D341Med (cell line): ENCODE measurements at regions not wholly inside any gene's neighbourhood (a gene's known extent, or its start where the extent isn't known, plus 50 kb on each side); places are given as distances from the start of the nearest gene placed in this dataset.
"Not testable (repeated sequence)": the region's sequence is repeated elsewhere in the genome, so short reads cannot be mapped to it uniquely, and the experiment has no call there.

Experiments used
- DNase-seq: peaks from one replicate; pipeline ENCODE4 v3.0.0; 2012; ENCODE audit warnings: low spot score

DNA sequence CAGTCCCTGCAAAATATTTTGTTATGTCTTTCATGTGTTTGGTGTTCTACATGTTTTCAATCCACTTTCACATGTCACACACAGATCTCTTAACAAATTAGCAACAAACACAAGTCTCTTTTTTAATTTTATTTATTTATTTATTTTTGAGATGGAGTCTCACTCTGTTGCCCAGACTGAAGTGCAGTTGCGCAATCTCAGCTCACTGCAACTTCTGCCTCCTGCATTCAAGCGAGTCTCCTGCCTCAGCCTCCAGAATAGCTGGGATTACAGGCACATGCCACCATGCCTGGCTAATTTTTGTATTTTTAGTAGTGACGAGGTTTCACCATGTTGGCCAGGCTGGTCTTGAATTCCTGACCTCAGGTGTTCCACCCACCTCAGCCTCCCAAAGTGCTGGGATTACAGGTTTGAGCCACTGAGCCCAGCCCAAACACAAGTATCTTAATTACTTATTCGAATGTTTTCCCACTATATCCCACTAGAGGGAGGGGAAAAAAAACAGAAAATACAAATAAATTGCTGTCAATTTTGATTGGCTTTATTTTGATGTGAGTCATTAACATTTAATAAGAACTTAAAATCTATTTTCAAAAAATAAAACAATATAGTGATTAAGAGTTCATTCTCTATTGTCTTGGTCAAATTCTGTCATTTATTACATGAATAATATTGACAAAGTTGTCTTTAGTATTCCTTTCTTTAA, 1641.0 kb upstream of the CELF4 start:
- DNase-seq = not testable (repeated sequence)

DNA sequence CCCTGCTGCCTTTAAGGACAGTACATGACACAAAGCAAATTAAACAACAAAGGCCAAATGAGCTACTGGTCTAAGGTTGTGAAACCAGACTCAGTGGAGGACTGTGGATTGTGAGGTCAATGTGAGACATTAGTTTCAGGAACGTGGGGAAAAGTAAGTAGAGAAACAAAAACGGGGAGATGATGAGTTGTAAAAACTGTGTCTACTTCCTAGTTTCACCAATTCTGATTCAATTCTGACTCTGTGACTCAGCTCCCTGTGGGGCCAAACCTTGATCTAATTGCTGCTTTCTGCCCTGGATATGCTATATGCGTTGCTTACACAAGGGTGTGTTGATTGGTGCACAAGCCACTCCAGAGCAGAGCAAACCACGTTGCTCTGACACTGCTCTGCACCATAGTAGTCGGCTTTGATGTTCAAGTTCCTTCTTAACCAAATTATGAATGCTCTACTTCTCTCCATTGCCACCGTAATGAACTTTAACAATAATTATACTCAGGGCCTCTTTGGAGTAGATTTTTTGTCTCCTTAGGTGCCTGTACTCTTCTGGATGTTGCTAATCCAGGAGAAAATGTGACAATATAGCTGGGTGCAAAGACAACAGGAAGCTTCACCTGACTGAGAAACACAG, 1640.1 kb upstream of the CELF4 start:
- no peak for DNase-seq

DNA sequence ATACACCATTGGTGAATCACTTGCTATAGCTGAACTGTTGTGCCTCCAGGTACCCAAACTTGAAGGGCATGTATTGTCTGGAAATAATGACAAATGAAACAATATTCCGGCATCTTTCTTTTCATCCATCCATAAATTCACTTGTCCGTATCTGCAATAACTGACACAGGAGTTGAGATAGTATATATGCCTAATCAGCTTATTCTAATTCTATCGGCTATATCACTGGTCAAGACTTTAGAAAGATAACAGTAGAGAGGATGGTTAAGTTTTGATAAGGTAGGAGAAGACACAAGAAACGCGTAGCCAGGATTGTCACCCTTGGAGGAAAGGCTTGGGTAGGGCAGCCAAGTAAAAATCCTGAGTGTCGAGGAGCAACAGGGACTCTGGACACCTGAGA, 1634.6 kb upstream of the CELF4 start:
- no peak for DNase-seq

DNA sequence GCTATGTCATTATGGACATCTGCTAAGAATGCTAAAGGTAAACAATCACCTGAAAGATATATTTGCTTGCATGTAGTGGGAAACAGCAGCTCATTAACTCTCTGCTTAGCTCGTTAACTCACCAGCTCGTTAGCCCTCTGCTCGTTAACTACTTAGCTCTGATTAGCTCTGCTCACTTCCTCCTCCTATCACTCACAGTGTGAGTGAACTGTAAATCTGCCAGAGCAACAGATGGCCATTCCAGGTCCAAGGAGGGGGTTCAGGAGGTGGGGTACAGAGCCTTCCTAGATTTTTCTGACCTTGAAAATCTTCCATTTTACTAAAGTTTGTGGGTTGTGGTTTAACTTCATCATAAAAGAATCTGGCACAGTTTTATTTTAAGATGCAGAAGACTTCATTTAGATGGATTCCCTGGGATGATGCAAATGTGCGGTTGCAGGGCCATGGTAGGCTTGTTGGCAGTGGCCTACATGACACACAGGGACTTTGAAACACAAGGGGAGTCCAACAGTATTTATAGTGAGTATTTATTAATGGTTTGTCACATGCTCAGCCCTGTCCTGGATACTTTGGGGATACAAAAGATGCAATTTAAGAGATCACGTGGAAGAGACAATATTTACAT, 1633.7 kb upstream of the CELF4 start:
- DNase-seq = no peak

DNA sequence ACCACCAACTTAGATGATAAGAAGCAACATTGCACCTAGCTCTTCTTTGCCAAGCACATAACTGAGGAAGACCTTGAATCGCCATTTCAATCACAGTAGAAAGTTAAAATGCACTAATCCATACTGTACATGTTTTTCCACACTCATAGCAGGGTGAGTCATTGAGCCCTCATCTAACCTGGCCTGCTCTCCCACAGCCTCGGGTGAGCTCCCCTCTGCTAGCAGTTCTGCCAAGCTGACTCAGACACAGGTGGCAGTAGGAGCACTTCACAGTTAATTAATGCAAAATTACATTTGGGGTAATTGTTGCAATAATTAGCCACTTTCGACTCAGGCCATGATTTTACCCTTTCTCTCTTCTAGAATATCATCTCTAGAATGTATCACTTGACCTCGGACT, 1632.8 kb upstream of the CELF4 start:
- DNase-seq = no peak

DNA sequence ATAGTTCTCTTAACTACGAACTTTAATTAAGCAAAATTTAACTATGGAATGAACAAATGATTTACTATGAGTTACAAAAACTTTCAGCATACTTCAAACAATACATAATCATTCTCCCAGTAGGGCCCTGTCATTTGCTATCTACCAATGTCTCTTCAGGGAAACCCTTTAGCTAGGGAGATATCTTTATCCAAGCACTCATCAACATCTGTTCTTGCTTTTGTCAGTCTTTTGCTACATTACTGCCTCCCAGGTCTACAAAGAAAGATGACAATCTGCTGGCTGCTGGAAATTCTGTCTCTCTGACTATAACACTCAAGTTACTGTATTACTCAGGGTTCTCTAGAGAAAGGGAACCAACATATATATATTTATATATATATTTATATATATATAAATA, 1626.3 kb upstream of the CELF4 start:
- no peak for DNase-seq

DNA sequence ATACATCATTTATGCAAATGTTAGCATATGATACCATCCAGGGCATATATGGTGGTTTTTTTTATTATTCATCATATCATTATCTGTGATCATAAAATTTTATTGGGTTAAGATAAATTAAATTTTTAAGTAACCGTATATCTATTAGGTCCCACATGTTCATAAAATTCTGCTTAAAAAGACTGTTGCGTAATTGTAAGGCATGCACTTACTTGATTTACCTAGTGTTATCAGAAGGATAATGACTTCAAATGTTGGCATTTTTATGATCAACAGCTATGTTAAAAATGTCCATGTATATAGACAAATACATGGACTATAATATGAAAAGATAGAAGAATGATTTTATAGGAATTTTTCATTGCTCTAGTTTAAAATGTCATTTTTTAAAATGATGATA, 1625.5 kb upstream of the CELF4 start:
- no peak for DNase-seq

DNA sequence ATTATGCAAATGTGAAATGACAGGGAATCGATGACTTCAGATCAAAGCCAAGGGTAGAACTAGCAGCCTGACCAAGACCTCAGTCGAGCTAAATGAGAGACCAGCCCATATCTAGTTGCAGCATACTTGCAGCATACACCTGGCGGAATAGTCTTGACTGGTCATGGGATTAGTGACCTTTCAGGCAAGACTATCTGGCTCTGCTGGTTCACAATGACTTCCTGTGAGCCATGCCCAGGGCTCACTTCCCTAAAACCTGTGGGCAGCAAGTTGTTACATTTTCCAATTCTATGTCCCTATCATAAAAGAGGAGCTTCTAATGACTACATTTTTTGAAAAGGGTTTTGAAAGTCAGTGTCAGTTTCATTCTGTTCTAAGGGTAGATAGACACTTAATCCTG, 1624.9 kb upstream of the CELF4 start:
- no peak for DNase-seq

DNA sequence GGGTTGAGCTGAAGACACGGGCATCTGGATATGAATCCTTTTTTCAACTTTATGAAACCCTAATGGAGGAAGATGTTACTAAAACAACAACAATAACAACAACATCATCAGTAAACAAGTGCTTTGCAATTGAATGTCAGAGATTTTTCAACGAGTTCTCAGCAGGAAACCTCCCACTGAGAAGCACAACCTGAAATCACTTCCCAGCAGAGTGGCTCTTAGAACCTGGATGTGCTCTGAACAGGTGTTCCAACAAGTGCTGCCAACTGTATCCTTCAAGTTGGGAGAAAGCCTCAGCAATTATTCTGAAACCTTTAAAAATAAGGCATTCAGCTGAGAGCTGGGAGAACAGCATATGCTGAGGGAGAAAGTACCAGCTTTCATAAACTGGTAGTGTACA, 1622.7 kb upstream of the CELF4 start:
- DNase-seq = no peak

DNA sequence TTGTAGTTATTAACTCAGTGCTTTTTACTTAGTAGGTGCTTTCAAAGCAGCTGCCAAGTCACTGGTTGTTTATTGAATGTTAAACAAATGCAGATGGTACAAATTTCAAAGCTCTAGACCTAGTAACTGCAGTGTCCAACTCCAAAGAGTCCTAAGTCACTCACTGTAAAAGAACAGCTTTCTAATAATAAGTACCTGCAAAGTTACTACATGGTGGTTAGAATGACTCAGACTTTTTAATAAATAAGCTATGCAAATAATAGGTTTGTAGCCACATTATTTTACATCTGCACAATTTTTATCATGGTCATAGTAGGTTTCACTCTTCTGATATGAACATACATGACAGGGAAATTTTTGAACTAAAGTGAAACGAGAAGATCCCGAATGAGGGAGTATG, 1620.4 kb upstream of the CELF4 start:
- no peak for DNase-seq

DNA sequence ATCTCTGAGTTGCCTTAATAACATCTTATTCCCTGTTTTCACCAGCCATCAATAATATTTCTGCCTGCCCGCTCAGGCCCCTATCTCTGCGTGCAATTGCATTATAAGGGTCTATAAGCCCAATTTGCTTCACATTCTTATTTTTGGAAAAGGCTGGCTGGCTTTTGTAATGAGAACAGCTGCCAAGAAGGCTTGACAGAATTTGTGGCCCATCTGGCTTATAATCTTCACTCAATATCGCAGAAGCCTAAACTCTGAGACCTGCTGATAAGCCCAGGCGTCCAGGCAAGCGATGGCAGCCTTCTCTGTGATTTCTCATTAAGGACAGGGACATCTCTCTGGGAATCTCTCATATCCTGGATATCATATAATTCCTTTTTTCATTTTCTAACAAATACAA, 1618.6 kb upstream of the CELF4 start:
- peak; percentile 51 for DNase-seq

DNA sequence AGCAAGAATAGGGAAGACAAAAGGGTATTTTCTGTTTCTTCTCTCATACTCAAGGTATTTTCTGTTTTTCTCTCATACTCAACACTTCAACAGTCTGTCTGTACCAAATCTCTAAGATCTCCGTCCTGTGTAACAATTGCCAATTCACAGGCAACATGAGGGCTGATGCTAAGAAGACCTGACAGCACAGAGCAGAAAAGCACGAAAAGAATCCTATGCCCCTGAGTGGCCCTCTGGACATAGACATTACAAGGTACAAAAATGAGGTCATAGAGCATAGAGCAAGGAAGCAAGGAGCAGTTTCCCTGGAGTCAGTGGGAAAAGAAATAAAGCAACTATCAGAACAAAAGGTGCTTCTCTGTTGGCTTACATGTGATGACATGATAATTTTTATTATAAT, 1612.6 kb upstream of the CELF4 start:
- no peak for DNase-seq

DNA sequence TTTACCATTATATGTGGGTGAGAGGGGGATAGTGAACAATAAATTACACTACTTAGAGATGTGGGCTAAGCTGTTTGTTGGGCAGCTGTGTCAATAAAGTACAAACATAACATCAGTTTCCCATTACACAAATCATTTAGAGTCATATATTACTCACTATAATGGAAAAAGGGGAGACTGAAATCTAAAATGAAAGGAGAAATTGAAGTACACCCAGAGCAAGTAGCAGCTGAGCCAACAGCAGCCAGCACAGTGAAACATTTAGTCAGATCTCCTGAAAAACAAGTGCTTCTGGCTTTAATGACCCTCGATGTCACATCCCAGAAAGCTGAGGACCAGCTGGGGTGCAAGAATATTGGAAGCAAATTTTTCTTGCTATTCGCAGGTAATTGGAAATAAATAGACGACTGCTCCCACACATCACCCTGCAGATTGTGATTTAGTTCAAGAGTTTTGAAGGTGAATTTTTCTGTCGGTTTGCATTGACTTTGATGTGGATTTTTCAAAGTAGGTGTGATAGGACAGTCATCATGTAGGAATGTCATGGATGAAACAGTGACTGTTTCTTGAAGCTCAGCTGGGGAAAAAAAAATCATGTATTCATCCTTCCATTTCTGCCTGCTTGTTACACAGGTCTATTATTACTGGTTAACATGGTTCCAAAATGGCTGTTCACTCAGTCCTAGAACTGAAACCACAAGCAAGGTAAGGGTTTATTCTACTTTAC, 1607.3 kb upstream of the CELF4 start:
- DNase-seq = no peak

DNA sequence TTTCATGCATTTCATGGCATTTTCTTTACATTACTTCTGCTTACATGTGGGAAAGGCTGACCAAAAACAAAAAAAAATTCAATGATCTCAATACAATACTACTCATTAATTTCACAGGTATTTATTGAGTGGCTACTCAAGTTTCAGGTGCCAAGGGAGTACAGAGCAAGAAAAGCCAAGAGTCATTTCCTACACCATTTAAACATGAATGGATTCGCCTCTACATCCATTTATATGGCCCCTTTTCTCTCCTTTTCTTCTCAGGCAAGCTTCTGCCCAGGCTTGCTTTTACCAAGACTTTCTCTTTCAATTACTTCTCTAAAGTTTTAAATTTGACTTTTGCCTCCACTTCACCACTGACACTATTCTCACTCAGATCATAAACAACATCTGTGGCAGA, 1603.1 kb upstream of the CELF4 start:
- DNase-seq = no peak

DNA sequence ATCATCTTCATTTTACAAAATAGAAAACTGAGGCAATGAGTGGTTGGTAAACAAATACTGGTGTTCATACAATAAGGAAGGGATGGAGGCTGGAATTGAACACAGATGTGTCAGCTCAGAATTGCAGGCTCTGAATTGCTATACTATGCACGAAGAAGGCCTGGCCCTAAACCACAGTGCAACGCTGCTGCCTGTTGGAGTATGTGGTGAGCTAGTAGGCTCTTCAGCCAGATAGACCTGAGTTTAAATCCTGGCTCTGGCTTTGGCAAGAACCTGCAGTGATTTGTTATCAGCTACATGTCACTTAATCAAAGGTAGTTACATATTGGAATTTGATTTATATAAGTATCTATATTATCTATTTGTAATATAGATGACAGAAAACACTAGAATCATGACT, 1602.4 kb upstream of the CELF4 start:
- DNase-seq = no peak

DNA sequence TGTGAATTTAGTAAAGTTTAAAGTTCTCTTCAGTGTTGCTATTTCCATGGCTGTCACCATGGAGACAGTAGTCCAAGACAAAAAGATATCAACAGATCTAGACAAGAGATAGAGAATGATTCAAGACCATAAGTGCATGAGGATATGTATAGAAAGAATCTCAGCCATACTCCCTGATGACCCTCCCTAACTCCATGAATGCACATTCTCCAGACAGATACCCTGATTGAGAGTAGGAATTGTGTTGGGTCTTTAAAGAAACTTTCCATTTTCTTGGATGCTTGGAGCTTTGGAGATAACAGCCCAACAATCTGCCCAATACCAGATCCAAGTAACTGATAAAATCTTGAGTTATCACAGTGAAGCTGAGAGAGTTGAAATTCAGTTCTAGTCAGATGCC, 1601.2 kb upstream of the CELF4 start:
- no peak for DNase-seq

DNA sequence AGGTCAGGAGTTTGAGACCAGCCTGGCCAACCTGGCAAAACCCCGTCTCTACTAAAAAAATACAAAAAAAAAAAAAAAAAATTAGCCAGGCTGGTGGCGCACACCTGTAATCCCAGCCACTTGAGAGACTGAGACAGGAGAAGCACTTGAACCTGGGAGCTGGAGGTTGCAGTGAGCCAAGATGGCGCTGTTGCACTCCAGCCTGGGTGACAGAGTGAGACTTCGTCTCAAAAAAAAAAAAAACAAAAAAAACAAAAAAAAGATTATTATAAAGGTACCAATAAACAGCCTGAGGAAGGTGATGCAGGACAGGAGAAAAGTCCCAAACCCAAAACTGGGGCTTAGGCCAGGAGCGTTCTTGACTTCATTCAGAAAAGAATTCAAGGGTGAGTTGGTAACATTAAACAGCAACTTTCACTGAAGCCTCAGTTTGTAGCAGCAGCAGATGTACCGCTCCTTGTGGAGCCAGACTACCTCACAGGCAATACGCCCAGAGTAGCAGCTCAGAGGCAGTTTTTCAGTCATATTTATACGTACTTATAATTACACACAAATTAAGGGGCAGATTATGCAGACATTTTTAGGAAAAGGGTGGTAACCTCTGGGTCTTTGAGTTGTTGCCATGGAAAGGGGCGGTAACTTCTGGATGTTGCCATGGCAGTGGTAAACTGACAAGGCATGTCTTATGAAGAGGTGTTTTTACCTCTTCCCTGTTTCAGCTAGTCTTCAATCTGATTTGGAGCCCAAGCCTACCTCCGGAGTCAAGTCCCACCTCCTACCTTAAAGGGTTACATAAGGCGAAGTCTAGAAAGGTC, 1596.6 kb upstream of the CELF4 start:
- no peak for DNase-seq

DNA sequence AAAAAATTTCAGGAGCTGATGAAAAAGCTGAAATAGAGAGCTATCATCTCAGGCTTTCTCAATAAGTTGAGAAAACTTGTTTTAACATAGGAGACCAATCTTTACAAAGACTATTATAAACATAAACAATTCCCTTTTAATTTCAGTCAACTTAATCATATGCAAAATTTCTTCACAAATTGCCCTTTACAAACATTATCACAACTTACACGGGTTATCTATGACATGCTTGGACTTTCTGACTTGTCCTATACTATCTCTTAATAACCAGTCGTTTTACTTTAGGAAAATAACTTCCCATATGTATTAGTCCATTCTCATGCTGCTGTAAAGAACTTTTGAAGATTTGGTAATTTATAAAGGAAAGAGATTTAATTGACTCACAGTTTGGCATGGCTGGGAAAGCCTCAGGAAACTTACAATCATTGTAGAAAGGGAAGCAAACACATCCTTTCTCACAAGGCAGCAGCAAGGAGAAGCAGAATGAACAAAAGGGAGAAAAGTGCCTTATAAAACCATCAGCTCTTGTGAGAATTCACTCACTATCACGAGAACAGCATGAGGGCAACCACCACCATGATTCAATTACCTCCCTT, 1583.7 kb upstream of the CELF4 start:
- no peak for DNase-seq

DNA sequence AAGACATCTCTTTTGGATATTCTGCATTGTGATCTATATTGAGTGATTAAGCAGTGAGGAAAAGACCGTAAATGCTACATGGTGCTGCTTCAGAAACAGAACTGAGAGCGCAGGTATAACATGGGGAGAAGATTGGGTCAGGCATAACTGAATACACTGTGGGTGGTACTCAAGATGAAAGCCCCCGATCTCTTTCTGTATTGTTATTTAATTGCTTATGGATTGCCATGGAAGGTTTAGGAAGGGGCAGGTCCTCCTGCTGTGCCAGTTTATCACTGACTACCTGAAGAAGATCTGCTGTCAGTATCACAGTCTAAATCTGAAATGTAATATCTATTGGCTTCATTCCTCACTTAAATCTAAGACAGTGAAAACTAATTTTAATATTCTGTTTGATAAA, 1568.7 kb upstream of the CELF4 start:
- DNase-seq = no peak

DNA sequence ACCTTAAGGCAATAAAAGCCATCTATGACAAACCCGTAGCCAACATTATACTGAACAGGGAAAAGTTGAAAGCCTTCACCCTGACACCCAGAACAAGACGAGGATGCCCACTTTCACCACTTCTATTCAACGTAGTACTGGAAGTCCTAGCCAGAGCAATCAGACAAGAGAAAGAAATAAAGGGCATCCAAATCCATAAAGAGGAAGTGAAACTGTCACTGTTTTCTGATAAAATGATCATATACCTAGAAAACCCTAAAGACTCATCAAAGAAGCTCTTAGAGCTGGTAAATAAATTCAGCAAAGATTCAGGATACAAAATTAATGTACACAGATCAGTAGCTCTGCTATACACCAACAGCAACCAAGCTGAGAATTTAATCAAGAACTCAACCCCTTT, 1561.9 kb upstream of the CELF4 start:
- DNase-seq = not testable (repeated sequence)

DNA sequence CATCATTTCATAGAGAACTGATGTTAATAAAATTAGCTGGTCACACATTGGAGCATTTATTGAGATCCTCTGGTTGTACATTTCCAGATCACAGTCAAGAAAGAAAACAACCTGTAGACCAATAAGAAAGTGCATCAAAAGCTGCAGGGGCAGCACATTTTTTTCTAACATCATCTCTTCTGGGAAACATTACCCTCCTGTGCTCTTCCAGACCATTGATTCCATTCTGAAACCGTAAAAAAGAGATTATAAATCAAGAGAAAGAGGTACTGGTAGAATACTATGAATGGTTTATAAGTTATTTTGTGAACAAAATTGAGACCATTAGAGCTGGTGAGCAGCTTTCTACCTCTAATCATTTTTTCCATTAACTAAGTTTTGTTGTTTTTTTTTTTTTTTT, 1548.2 kb upstream of the CELF4 start:
- no peak for DNase-seq

DNA sequence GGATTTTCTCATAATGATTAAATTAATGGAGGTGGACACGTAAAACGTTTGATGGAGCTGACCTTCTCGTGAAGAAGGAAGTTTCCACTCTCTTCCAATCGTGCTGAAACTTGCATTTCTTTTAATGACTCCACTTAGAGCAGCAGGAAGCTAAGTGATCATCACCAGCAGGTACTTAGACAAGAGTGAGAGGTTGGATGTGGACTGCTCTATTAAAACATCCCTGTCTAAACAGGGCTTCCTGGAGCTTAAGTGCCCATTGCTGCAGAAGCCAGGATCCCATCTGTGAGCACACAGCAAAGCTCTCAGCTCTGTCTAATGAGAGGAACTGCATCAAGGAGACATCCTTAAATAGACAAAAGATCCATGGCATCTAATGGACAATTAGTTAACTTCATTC, 1539.5 kb upstream of the CELF4 start:
- no peak for DNase-seq
